ENCODE measurements at regions not wholly inside any gene's neighbourhood (a gene's known extent, or its start where the extent isn't known, plus 50 kb on each side); places are given as distances from the start of the nearest gene placed in this dataset.

- WGBS, 4 donors, result 58 to 71% (median 68%) methylated on average over 5 of the region's 5 CpGs
- no peak for ATAC-seq
- intact Hi-C loops (cut with DNase I), result loop anchor here in 2 of 10 donors (10.0 kb wide), 2 partner anchors 61 to 161 kb away; partner anchors contain the start of gene IGLL5 (in 1 of the 2)
- no peak overlapping the region for H3K4me3 ChIP-seq
- no peaks in the 10 kb centered on the region for H3K36me3 ChIP-seq
- no peak overlapping the region for H3K27ac ChIP-seq
- peaks cover 0 to 27% (median 3%) of the 10 kb centered on the region in 9 donors for H3K27me3 ChIP-seq
- no peak for TF ChIP-seq CTCF (IDR thresholded peaks at IDR 0.05)
- TF ChIP-seq POLR2A (IDR thresholded peaks at IDR 0.05), result no peak
- DNase-seq, result no peak
- H3K9me3 ChIP-seq, result no peaks in the 10 kb centered on the region
- peaks cover 0 to 7% (median 0%) of the 10 kb centered on the region in 12 donors for H3K4me1 ChIP-seq
Observed at GRCh38 chr22:22946131-22946530, 58.5 kb downstream of the IGLL5 start.

GRCh38 chr22:22948651-22949571 is 61.3 kb downstream of the IGLL5 start:
- WGBS, 4 donors, result 78 to 84% (median 82%) methylated on average over 10 of the region's 10 CpGs
- DNase-seq, result peak in 1 of 5 donors; percentile 42
- intact Hi-C loops (cut with DNase I), result loop anchor here in 2 of 10 donors (10.0 kb wide), 2 partner anchors 64 to 164 kb away; partner anchors contain the start of gene IGLL5 (in 1 of the 2)
- Histone ChIP-seq H3K27me3 (peaks cover 0 to 46% (median 11%) of the 10 kb centered on the region in 9 donors), H3K36me3 (no peaks in the 10 kb centered on the region), H3K9me3 (peaks cover 0 to 6% (median 0%) of the 10 kb centered on the region in 12 donors), H3K4me3 (no peak overlapping the region), H3K27ac (no peak overlapping the region), H3K4me1 (peaks cover 0 to 7% (median 0%) of the 10 kb centered on the region in 12 donors)
- no peak for TF ChIP-seq POLR2A (IDR thresholded peaks at IDR 0.05)
- no peak for TF ChIP-seq CTCF (IDR thresholded peaks at IDR 0.05)
- ATAC-seq, result no peak

- H3K36me3 ChIP-seq, result no peaks in the 10 kb centered on the region
- H3K27ac ChIP-seq, result no peak overlapping the region
- TF ChIP-seq POLR2A (IDR thresholded peaks at IDR 0.05), result no peak
- TF ChIP-seq CTCF (IDR thresholded peaks at IDR 0.05), result no peak
- intact Hi-C loops (cut with DNase I), result loop anchor here in 8 of 10 donors (5.0 to 10.0 kb wide), 8 partner anchors 65 to 485 kb away; partner anchors contain the start of gene IGLL5 (in 1 of the 8)
- peaks cover 0 to 55% (median 11%) of the 10 kb centered on the region in 9 donors for H3K27me3 ChIP-seq
- H3K4me3 ChIP-seq, result no peak overlapping the region
- 78 to 97% (median 94%) methylated on average over 1 of the region's 1 CpG for WGBS, 4 donors
- no peak for ATAC-seq
- peaks cover 0 to 6% (median 0%) of the 10 kb centered on the region in 12 donors for H3K9me3 ChIP-seq
- no peak for DNase-seq
- H3K4me1 ChIP-seq, result peaks cover 0 to 7% (median 0%) of the 10 kb centered on the region in 12 donors
Observed at GRCh38 chr22:22949953-22950352, 62.3 kb downstream of the IGLL5 start.

- Histone ChIP-seq H3K9me3 (peaks cover 0 to 6% (median 0%) of the 10 kb centered on the region in 12 donors), H3K27me3 (peaks cover 0 to 60% (median 11%) of the 10 kb centered on the region in 9 donors), H3K27ac (no peak overlapping the region), H3K4me1 (peaks cover 0 to 7% (median 0%) of the 10 kb centered on the region in 12 donors), H3K4me3 (no peak overlapping the region), H3K36me3 (no peaks in the 10 kb centered on the region)
- no peak for TF ChIP-seq POLR2A (IDR thresholded peaks at IDR 0.05)
- no peak for TF ChIP-seq CTCF (IDR thresholded peaks at IDR 0.05)
- intact Hi-C loops (cut with DNase I), result loop anchor here in 8 of 10 donors (5.0 to 10.0 kb wide), 7 partner anchors 99 to 486 kb away; no protein-coding TSS in a partner anchor
- WGBS, 4 donors, result 76 to 91% (median 87%) methylated on average over 4 of the region's 4 CpGs
- DNase-seq, result peak in 1 of 5 donors; percentile 5
- ATAC-seq, result no peak
Observed at GRCh38 chr22:22951035-22951434, 63.4 kb downstream of the IGLL5 start.
